ENCODE measurements at regions not wholly inside any gene's neighbourhood (a gene's known extent, or its start where the extent isn't known, plus 50 kb on each side); places are given as distances from the start of the nearest gene placed in this dataset.

DNA sequence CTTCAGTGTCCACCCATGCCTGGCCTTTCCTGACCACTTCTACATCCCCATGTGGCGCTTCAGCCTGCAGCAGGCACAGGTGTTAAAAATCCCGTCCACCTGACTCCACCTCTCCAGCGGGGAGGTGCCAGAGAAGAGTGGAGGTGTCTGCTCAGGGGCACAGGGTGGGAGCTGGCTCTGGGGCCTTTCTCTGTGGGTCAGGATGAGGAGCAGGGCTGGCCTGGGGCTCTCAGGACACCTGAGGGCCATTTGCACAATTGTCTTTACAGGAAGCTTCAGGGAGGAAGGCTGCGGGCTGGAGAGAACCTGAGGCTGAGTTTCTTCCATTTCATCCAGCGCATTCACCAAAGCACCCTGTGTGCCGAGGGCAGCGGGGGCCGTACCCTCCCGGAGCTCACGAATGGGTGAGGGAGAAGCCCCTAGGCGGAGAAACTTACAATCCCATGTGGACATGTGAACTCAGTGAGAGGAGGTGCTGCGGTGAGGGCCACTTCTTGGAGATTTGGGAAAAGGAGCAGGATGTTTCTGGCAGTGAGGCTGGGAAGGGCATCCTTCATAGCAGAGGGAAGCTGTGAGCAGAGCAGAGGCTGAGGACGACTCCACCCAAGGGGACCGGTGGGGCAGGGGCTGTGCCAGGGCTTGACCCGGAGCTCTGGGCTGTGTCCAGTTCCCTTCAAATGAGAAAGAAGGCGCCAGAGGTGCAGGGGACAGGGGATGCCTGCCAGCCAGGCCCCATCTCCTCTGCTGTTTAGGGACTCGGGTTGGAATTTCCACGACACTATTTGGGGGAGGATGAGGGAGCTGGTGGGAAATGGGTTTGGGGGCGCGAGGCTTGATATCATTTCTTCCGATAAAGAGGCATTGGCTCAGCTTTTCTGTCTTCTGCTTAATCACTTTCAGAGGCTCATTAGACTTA lies 155.2 kb upstream of the MYCN start:
- DNase-seq, result no peak
- in situ Hi-C loops (cut with MboI; ENCODE audit: low pct_unique_long_range_greater_than_20kb, low sequenced_read_pairs), result no loop called here

DNA sequence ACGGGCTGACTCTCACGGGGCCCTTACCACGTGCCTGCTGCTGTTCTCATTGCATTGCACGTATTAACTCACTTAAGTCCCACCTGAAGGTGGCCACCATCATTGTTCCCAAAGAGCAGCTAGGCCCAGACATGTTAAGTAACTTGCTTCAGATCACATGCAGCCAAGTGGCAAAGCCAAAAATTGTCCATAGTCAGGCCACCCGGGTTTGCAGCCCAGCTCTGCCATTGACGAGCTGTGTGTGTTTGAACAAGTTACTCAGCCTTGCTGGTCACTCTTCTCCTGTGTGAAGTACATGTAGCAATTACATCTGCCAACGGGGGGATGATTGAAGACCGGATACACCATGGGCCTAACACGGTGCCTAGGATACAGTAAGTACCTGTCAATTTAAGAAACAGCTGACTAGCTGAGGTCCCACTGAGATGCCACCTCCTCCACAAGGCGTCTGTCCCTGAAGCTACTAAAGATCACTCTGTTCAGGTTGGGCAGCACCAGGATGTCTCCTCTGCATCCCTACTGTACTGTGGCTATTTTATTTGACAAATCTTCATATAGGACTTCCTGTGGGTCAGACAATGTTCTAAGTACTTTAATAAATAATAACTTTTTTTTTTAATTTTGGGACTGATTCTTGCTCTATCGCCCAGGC lies 154.2 kb upstream of the MYCN start:
- in situ Hi-C loops (cut with MboI; ENCODE audit: low pct_unique_long_range_greater_than_20kb, low sequenced_read_pairs), result no loop called here
- no peak for DNase-seq

DNA sequence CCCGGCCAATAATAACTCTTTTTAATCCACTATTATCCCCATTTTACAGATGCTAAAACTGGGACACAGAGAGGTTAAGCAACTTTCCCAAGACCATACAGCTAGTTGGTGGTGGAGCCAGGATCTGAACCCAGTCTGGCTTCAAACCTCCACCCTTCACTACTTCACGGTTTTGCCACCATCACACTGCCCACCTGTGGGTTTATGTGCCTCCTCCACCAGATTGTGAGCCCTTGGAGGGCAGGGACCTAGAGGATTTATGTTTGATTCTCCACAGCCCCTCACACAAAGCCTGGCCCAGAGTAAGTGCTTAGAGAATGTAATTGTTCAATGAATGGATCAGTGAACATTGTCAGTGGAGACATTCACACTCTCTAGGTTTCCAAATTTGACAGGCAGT lies 153.4 kb upstream of the MYCN start:
- in situ Hi-C loops (cut with MboI; ENCODE audit: low pct_unique_long_range_greater_than_20kb, low sequenced_read_pairs), result no loop called here
- DNase-seq, result no peak

DNA sequence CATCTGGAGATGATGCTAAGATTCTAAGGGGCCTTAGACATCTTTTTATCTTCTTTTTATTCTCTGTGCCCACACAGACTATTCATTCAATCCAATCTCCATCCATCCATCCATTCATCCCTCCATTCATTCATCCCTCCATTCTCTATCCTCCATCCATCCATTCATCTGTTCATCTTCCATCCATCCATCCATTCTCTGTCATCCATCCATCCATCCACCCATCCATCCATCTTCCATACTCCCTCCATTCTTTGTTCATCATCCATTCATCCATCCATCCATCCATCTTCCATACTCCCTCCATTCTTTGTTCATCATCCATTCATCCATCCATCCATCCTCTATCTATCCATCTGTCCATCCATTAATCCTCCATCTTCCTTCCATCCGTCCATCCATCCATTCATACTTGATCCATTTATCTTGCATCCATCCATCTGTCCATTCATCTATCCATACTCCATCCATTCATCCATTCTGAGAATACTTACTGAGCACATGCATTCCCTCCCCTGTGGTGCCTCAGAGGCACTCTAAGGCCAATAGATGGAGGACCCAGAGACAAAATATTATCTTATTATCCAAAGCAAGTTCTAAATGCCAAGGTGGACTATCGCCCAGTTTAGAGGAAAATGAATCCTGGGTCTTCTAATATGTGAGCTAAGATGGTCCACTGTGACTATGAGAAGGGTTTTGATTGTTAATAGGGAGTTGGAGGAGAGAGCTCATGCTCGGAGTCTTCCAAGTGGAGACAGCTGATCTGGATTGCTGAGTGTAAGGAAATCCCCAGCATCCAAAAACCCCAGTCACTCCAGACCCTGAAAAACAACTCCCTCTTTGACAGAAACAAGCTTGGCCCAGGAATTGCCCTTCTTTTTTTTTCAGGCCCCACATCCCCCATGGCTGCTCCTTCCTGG lies 152.6 kb upstream of the MYCN start:
- in situ Hi-C loops (cut with MboI; ENCODE audit: low pct_unique_long_range_greater_than_20kb, low sequenced_read_pairs), result no loop called here
- no peak for DNase-seq

DNA sequence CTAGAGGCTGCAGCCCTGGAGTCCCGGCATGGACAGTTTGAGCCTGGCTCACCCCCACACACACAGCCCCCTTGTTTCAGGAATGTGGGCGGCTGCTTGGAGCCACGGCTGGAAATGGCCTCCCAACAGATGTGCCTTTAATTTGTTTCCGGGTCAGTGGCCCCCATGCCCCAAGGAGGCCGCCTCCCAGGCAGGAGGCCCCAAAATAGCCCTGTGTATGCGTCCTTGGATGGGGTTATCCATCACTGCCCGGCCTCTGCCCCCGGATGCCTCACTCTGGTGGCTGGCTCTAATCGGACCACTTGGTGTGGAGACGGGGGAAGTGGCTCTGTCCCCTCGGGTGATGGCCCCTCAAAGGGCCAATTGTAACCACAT lies 151.9 kb upstream of the MYCN start:
- no peak for DNase-seq
- in situ Hi-C loops (cut with MboI; ENCODE audit: low pct_unique_long_range_greater_than_20kb, low sequenced_read_pairs), result no loop called here

DNA sequence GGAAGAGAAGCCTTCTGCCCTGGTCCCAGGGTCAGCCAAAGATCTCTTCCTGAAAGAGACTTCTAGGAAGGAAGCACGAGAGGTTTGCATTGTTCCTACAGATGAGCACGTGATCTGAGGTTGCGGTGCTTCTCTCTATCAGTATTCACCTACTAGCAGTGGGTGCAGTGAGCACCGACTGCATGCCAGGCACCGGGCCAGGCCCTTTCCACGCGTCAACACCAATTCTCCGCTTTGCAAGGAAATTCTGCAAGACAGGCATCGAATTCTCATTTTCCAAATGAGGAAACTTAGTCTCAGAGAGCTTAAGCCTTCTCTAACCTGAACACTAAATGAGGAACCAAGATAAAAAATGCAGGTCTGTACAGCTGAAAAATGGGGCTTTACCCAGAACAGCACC lies 151.5 kb upstream of the MYCN start:
- no peak for DNase-seq
- in situ Hi-C loops (cut with MboI; ENCODE audit: low pct_unique_long_range_greater_than_20kb, low sequenced_read_pairs), result no loop called here

DNA sequence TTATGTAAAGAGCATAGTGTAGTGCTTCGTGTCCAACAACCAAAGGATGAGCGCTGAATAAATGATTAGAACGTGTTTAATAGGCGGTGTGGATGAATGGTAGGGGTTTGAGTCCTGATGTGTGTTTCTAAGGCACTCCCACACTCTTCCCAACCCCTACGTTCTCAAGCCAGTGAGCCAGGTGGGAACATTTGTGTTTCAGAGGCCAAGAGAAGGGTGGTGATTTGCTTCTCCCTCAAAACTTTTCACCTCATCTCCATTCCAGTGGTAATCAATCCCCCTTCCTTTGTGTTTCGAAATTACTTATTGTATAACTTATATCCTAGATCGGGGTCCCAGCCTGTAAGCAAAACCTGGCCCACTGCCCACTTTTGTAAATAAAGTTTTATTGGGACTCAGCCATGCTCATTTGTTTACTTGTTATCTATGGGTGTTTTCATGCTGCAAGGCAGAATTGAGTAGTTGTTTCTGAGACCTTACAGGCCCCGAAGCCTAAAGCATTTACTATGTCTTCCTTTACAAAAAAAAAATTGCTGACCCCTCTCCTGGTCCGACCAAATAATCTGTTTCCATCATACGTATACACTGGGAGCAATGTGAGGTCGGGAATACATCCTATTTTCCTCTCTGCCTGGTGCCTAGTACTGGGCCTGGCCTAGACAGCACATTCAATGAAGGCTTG lies 150.8 kb upstream of the MYCN start:
- no peak for DNase-seq
- in situ Hi-C loops (cut with MboI; ENCODE audit: low pct_unique_long_range_greater_than_20kb, low sequenced_read_pairs), result no loop called here

DNA sequence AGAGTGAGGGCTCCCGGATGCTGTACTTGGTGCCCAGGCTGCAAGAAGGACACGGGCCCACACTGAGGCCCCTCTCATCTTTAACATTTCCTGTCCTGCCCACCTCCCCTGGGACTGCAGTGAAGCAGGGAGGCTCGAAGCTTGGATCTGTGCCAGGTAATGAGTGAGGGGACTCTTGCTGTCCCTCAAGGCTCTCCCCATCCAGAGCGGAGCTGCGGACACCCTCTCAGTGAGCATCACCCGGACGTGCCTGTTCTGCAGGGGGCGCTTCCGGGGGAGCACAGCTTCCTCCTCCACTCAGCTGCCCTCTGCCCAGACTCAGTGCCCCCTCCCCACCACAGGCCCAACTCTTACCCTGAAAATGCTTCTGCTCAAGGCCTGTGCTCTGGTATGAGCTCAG lies 150.0 kb upstream of the MYCN start:
- in situ Hi-C loops (cut with MboI; ENCODE audit: low pct_unique_long_range_greater_than_20kb, low sequenced_read_pairs), result no loop called here
- no peak for DNase-seq

DNA sequence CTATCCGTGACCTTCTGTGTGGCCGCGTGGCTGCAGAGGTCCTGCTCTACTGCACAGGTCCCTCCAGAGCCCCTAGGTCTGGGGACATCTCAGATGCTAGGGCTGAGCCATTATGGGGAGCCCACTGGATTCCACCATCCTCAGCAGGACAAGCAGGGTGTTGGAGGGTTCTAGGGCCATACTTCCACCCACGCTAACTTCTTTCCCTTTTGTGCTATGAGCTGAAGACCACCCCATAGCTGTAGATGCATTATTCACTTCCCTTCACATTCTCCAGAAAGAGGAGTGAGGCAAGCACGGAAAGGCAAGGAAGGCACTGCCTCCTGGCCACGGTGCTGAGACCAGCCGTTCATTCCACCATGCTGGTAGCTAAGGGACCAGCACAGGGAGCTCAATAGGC lies 149.5 kb upstream of the MYCN start:
- DNase-seq, result no peak
- in situ Hi-C loops (cut with MboI; ENCODE audit: low pct_unique_long_range_greater_than_20kb, low sequenced_read_pairs), result no loop called here

DNA sequence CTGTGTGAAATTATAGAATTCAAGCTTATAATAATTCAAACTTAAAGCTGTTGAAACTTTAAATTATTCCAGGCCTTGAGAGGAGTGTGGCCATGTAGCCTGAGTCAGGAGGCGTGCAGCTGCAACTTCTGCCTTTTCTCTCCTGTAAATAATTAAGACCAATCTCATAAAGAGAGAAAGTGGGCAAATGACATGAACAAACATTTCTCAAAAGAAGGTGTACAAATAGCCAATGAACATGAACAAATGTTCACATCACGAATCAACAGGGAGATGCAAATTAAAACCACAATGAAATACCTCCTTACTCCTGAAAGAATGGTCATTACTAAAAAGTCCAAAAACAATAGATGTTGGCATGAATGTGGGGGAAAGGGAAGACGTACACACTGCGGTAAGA lies 149.1 kb upstream of the MYCN start:
- no peak for DNase-seq
- in situ Hi-C loops (cut with MboI; ENCODE audit: low pct_unique_long_range_greater_than_20kb, low sequenced_read_pairs), result no loop called here

DNA sequence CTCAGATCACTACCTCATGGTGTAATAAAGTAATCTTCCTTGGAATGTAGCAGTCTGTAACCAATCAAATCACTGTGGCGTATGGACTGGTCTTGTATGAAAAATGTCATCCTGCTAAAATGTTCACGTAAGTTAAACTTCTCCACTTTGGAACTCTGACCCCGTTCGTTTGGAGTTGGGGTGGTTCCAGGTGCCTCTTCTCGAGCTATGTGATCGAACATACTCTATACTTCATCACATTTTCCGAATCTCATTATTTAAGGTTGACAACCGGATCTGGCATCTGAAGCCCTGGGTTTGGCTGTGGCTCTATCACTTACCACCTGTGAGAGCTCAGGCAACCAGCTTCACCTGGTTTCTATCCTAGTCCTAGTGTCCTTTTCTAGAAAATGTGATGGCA lies 148.0 kb upstream of the MYCN start:
- in situ Hi-C loops (cut with MboI; ENCODE audit: low pct_unique_long_range_greater_than_20kb, low sequenced_read_pairs), result no loop called here
- DNase-seq, result no peak

DNA sequence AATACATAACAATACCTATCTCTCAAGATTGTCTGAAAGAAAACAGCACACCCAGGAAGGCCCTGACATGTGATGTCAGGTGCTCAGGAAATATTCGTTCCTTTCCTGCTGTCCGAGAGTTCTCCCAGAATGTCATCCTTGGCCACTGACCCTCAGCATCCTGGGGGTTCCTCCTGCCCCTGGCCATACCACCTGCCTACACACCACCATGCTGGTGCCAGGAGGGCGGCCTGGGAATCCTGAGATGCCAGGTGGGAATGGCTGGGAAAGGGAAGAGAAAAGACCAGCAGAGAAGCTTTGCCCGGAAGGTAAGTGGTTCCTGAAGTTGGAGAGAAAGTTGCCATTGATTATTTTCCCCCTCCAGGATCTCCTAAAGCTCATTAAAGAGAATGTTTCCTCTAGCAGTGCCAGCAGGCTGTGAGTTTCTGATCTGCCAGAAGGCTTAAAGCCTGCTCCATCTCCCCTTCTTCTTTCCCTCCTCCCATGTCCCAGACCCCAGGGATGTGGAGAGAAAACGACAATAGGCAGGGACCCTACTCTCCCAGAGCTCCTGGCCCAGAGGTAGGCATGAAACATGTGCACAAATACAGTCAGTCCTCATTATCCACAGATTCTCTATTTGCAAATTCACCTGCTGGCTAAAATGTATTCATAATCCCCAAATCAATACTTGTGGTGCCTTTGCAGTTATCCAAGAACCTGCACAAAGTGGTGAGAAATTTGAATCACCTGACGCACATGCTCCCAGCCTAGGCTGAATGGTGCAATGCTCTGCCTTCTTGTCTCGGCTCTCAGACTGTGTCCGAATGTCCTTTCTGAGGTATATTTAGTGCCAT lies 147.1 kb upstream of the MYCN start:
- in situ Hi-C loops (cut with MboI; ENCODE audit: low pct_unique_long_range_greater_than_20kb, low sequenced_read_pairs), result no loop called here
- no peak for DNase-seq

DNA sequence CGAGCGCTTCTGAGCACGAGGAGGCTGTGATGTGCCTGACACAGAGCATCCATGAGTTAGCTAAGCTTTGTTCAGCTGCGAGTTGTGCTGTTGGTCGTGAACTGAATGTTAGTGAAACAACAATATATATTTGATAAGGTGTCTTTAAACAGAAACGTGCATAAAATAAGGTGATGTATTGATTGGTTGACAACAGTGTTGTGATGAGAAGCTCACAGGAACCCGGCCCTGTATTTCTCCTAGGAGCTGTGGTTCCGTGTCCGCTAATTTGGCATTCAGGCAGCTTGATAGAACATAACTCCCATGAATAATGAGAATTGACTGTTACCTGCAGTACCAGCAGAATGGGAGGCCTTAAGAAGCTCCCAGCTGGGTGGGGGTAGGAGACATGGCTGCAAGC lies 146.4 kb upstream of the MYCN start:
- in situ Hi-C loops (cut with MboI; ENCODE audit: low pct_unique_long_range_greater_than_20kb, low sequenced_read_pairs), result no loop called here
- no peak for DNase-seq

DNA sequence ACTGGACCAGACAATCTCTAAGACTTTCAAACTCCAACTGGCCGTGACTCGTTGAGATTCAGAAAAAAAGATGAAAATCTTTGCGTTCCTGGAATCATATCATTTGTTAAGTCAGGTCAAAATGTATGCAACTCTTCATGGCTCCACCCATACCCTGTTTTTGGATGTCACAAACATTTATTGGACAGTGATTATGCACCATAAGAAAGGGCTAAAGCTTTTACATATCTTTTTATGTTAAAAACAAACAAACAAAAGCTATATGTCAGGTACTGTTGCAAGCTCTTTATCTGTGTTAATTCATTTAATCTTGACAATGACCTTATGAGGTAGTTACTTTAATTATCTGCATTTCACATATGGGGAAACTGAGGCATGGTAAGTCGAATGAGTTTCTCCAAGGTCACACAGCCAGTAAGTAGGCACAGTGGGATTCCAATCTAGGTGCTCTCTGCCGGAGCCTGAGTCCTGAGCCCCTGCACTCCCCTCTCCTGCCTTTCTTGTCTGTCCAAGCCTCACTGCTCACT lies 145.7 kb upstream of the MYCN start:
- in situ Hi-C loops (cut with MboI; ENCODE audit: low pct_unique_long_range_greater_than_20kb, low sequenced_read_pairs), result no loop called here
- DNase-seq, result no peak

DNA sequence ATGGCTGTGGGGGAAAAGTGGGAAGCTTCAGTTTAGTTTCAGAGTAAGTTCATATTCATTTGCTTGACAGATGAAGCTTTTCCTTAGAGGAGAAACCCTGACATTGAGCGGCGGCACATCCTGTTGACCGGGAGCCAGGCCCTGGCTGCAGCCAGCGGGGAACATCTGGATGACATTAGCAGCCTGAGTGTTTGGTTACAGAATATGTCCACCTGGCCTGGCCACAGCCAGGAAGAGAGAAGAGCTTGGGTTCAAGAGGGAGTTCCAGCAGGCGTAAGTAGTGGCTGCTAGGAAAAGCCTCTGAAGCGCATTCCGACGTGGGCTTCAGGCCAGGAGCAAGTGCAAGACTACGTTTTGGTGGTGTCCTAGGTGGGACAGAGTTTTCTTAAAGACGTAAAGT lies 144.9 kb upstream of the MYCN start:
- in situ Hi-C loops (cut with MboI; ENCODE audit: low pct_unique_long_range_greater_than_20kb, low sequenced_read_pairs), result no loop called here

DNA sequence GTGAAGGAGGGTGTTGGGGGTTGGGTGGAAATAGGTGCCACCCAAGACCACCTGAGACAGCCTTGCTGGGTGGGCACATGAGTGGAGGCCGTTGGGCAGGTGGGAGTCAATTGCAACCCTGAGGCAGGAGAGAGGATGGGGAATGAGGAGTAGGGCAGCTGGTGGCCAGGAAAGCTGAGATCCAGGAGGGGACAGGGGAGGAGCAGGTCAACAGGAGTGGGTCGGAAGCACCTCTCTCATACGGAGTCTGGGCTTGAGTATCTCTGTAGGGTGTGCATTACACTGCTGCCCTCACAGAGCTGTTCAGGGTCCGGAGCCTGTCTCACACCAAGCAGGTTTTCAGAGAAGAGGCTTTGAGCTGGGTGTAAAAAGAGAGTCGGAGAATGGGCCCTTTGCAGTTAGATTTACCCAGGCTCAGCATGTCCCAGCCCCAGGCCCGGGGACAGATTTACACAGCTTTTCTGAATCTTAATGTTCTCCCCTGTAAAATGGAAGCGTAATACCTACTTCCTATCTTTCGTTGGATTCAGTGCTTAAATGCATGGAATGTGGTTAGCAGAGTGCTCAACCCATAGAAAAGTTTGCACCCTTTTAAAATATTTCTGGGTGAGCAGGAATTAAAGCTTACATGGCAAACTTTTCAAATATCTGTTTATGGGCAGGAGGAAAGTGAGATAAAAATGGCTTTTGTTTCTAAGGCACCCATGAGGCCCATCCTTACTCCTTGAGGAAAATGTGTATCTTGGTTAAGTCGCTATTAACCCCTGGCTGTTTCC lies 144.0 kb upstream of the MYCN start:
- no peak for DNase-seq
- in situ Hi-C loops (cut with MboI; ENCODE audit: low pct_unique_long_range_greater_than_20kb, low sequenced_read_pairs), result no loop called here

More for the DNA sequence above, 144.9 kb upstream of the MYCN start:
- DNase-seq, result no peak

DNA sequence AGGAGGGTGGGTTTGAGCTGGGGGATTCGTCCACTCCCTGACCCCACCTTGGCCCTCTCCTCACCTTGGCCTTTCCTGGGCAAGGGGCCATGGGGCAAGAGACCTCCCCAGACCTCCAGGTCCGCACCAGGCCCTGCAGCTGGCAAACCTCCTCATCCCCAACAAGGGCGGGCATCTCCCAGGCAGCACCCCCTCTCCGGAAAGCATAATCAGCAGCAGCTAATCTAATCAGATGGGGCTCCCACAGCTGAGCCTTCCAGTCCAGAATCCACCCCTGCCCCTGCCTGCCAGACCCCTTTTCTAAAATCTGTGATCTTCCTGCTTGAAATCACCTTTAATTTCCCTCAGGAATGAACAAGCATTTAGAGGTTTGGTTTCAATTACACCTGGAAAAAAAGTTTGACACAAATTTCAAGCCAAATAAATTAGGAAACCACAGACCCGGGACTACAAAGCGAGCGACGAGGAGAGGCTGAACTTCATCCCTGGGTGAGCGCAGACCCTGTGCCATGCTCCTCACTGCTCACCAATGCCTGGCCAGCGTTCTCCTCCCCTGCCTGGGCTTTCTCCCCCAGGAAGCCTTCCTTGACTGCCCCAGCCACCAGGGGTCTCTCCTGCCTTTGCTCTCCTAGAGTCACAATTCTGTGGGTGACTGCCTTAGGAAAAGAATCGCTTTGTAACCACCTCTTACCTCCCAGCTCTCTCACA lies 143.0 kb upstream of the MYCN start:
- in situ Hi-C loops (cut with MboI; ENCODE audit: low pct_unique_long_range_greater_than_20kb, low sequenced_read_pairs), result no loop called here
- no peak for DNase-seq

Measured in KBM-7 (cell line).